T1000 (cell line): ENCODE measurements at regions not wholly inside any gene's neighbourhood (a gene's known extent, or its start where the extent isn't known, plus 50 kb on each side); places are given as distances from the start of the nearest gene placed in this dataset.
"Not testable (repeated sequence)": the region's sequence is repeated elsewhere in the genome, so short reads cannot be mapped to it uniquely, and the experiment has no call there.

Experiments
- DNase-seq: peaks from one replicate; lab custom pipeline; 2025; ENCODE audit warnings: mixed read lengths; lab: John Stamatoyannopoulos, UW

DNA sequence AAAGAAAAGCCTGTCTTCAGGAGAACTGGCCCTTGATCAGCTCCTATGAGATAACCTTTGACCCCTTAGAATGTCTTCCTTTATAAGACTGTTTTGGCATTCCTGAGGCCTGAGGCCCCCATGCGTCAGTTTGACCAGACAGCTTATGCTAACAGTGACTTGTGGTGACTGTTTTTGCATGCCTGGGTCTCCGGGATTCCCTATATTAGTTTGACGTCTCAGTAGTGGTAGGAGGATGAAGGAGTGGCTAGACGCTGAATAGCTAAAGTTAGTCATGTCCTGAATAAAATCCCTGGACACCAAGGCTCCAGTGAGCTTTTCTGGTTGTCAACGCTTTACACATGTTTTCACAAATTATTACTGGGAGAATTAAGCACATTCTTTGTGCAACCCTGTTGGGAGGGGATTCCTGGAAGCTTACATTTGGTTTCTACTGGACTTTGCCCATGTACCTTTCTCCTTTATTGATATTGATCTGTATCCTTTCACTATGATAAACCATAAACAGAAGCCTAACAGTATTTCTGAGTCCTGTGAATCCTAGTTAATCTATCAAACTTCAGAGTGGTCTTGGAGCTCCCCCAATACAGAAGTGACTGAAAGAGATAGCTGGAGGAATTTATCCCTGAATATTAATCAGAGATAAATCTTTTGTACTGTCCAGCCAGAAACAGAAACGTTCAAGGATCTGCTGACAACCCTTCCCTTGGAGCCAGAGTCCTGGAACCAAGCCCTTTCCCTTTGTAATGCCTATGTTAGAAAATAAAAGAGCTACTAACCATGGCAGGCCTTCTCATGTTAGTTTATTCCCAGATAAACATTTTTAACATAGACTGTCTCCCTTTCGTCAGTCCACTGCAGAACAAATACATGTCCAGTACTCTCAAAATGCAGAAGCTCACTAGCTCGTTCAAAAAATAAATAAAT is 479.2 kb downstream of the RPS29 start:
- DNase-seq: no peak

DNA sequence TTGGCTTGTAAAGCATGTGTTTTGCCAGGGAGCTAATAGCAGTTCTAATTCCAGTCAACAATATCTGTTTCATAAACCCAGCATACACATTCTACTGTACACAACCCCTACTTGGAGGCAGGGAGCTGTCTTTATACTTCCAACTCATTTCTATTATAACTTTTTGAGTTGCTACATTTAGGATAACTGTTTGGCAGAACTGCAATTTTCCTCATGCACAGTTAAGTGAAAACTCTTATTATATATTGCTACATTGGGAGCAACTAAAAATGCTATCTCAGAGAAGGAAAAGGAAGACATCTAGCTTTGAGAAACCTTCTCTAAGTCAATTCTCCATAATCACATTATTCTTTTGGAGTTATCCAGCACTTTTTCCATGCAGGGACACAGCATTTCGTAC is 480.2 kb downstream of the RPS29 start:
- no peak for DNase-seq

- DNase-seq: no peak
Measured at GRCh38 chr14:49105512-49105911, 480.7 kb downstream of the RPS29 start.

DNA sequence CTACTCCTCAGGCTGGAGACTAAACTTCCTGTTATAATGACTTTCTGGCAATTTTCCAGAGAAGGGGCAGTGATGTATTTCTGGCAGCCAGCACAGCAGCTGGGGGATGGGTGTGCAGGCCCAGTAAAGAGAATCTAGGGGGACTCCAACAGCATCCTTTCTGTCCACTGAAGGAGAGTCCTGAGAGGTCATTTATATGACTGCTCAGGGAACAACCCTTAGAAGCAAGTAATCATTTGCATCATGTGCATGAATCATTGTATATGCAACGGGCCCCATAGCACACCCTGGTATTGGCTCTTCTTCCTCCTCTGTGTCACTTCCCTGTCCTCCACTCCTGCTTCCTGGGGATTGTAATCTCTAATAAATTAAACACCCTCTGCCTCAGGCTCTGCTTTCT is 493.8 kb downstream of the RPS29 start:
- DNase-seq: peak; percentile 21

DNA sequence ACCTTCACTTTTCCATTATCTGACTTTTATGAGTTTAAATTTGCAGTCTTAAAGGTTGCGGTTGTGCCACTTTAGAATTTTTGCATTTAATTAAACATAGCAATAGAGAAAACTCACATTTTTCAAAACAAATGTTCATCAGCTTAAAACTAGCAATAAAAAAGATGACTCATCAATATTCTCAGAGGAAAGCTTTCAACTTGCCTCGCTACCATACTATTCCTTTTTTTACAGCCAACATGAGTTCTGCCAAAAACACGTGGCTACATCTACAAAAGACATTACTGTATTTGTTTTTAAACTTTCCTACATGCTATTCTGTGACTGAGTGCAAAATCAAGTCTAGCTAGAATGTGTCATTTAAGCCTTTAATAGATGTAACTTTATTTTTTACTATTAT is 497.1 kb downstream of the RPS29 start:
- DNase-seq: no peak

DNA sequence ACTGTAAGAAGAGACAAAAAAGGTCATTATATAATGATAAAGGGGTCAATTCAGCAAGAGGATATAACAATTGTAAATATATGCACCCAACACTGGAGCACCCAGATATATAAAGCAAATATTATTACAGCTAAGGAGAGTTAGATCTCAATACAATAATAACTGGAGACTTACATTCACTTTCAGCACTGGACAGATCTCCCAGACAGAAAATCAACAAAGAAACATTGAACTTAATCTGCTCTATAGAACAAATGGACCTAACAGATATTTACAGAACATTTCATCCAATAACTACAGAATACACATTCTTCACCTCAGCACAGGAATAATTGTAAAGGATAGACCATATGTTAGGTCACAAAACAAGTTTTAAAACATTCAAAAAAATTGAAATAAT is 512.9 kb downstream of the RPS29 start:
- not testable (repeated sequence) for DNase-seq

GRCh38 chr14:49058511-49058910 is 527.7 kb downstream of the RPS29 start:
- DNase-seq: no peak

- no peak for DNase-seq
Measured at GRCh38 chr14:49057838-49058510, 528.2 kb downstream of the RPS29 start.

GRCh38 chr14:49056021-49056420 is 530.2 kb downstream of the RPS29 start:
- DNase-seq: no peak

DNA sequence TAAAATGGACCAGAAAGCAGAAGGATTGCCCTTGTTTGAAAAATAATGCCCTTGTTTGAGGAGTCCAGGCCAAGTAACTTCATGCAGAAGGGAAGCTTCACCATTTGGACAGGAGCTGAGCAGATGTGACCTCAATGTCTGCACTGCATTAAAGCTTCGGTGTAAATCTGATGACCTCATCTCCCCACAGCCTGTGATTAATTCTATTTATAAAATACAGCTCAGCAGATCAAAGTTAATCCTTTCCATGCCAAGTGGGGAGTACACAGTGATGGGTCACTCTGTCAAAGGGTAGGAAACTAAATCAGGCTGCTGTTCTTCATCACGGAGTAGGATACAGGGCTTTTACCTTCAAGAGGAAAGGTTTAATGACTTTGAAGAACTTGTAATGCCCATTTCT is 533.7 kb downstream of the RPS29 start:
- no peak for DNase-seq

DNA sequence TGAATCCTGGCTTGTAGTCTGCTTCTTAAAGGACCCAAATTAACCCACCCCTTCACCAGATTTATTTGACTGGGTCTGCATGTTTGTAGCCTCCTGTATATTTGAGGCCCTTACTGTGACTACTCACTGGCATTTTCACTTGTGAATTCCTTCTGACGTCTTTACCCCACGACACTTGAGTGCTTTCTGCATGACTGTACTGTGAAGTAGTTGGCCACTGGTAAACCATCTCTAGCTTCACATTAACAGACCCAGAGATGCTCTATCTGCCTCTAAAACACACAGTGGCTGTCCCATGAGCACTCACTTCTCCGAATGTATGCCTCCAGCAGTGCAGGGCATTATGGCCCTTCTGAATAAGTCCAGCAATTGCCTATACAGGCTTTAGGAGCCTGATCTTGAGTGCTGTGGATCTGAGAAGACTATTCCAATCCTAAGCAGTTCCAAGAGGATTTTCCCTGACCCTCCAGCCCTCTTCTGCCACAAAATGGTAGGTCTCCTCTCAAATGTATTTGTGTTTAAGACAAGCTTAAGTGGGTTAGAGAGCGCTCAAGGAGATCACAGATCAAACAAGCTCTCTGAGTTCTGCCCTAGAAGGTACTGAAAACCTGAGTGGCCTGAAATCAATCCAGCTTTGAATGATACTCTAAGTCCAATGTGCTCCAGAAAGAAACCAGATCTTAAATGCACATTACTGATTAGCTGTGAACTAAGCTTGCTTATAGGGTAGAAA is 534.7 kb downstream of the RPS29 start:
- peak; percentile 23 for DNase-seq

- DNase-seq: no peak
Measured at GRCh38 chr14:49050822-49051221, 535.4 kb downstream of the RPS29 start.

GRCh38 chr14:49049711-49050110 is 536.5 kb downstream of the RPS29 start:
- no peak for DNase-seq

- DNase-seq: no peak
Measured at GRCh38 chr14:49044981-49045380, 541.2 kb downstream of the RPS29 start.

DNA sequence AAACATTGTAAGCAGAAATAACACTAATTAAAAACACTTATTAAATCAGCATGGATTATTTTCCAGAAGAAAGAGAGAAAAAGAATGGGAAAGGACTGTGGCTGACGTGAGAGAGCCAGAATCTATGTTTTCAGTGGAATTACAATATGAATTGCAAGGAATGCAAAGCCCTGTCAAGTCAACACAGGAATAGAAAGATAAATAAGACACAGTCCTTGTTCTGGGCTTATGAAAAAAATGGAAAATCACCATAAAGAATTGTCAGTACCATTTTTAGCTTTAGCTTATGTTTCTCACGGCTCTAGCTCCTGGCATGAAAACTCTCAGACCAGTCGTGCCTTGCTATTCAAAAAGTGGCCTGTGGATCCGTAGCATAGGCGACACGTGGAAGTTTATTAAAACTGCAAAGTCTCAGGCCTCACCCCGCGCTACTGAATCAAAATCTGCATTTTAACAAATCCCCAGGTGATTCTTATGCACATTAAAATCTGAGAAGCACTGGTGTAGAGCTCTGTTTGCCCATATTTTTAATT is 549.1 kb downstream of the RPS29 start:
- no peak for DNase-seq

DNA sequence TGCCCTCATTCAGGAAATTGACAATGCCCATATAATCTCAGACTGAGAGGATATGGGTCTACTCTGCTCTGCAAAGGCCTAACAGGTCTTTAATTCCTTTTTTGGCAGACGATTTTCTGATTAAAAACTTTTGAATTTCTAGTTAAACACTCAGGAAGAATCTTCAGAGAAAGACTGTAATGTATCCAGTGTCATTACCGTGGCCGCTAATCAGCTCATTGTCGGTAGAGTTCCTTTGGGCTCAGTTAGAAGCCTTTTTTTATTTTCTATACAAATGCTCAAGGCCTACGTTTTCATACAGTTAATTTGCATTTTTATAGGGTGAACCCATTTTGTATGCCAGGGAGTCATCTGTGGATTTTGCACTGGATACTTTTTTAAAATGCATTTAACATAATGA is 549.9 kb downstream of the RPS29 start:
- DNase-seq: no peak

DNA sequence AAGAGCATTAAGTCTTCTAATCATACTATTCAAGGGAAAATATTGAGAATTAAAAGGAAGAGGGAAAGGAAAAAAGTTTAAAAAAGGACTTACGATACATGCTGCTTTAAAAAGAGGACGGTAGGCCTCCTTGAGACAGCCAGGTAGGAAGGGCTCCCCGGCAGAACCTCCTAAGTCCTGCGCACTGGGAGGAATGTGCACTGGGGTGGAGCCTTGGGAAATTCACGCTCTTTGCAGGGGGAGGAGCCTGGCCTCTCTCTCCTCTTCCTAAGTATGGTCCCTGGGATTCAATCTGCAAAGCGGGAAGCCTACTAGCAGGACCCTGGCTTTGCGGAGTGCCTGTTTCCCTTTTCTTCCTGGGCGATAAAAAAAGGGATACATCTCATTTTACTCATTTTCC is 553.0 kb downstream of the RPS29 start:
- no peak for DNase-seq

GRCh38 chr14:49031710-49032109 is 554.5 kb downstream of the RPS29 start:
- not testable (repeated sequence) for DNase-seq

DNA sequence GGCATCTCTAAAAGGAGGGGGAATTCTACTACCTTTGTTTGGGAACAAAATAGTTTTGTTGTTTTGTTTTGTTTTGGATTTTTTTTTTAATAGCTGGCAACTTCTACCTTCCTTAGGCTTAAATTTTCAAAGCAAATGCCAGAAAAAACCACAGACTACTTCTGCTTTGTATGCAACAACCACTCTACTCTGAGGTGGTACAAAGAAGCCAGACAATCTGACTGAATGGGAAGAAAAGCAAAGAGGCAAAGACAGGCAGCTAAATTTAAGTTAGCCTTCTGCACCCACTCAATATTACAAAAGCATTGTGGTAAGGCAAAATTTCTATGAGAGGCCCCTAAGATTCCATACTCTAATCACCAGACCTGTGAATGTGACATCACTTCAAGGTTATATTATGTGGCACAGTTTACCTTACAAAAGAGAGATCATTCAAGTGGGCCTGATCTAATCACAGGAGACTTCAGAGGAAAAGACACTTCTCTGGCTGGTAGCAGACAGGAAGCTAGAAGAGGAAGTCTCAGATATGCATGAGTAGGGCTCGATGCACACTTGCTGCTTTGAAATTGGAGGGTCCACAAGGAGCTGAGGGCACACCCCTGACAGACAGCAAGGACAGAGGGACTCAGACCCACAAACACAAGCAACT is 566.6 kb downstream of the RPS29 start:
- no peak for DNase-seq

DNA sequence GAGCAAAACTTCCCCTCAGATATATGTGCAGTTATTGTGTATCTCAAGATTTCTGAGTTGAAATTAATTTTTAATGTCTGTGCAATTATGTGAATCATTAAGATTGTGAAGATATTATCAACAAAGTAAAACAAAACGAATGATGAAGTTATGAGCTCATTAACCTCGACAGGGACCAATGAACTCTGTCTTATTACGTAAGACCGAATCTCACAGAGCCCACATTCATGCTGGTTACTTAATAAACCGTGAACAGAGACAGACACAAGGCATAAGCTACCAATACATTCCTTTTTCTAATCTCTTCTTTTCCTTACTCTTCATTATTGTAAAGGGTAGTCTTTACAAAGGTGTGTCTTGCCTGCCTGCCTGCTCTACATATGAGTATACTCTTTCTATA is 568.7 kb downstream of the RPS29 start:
- no peak for DNase-seq

DNA sequence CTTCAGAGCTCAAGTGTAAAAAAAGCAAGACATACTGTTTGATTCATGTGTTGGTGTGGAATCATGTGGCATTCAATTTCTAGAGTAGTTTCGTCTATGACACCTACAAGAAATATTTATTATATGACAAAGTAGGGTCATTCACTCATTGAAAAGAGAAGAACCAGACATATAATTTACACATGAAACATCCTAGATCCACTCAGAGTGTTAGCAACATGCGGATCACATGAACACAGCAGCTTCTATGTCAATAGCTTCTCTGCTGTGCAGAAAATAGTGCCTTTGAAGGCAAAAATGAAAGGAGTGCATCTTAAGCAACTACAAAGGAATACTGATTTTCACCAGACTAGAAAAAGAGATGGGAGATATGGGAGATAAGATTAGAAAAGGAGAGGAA is 569.8 kb downstream of the RPS29 start:
- DNase-seq: no peak

DNA sequence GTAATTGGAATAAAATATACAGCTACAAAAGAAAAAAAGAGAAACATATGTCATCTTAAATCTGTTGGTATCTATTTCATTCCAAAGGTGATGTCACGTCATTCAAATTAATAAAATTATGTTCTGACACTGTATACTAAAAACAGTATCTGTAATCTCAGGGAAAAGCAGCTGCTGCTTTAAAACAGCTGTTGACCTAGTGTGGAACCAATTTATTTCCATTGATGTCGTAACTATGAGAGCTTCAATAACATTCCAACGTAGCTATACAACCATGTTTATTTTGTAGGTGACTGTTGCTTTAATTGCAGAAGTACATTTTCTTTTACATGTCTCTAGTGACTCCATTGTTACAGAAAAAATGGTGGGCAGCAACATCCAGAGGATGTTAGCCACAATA is 571.7 kb downstream of the RPS29 start:
- no peak for DNase-seq
